IMR-90 (cell line): ENCODE measurements at regions not wholly inside any gene's neighbourhood (a gene's known extent, or its start where the extent isn't known, plus 50 kb on each side); places are given as distances from the start of the nearest gene placed in this dataset.

Source experiments
- ATAC-seq: fragments of 200-7000 bp; cut with Tn5 transposase; 2 replicates; pipeline ENCODE4 v1.9.1; 2020; ENCODE audit warnings: low read depth, mild to moderate bottlenecking, moderate library complexity
- BruUV-seq: library from RNA; stranded (reverse); fragments of 400-500 nt; replicated peaks from 2 replicates; lab custom pipeline; 2021; lab: Mats Ljungman, UMichigan
- CTCF ChIA-PET: fragments of 300-600 bp; formaldehyde crosslinking; extraction: SDS; loops from one replicate; lab custom pipeline; 2021; ENCODE audit warnings: antibody characterized with exemption; lab: Yijun Ruan, JAX
- POLR2A ChIA-PET: fragments of 300-600 bp; sonication (Branson Sonifier 250); formaldehyde crosslinking; loops from one replicate; lab custom pipeline; 2022; ENCODE audit warnings: antibody characterized with exemption; ENCODE audit not compliant: unreplicated experiment; lab: Charles Lee
- DNase-seq: peaks from one replicate; pipeline ENCODE4 v3.0.0; 2013
- H2AFZ ChIP-seq: replicated peaks from 2 replicates; pipeline ENCODE3; 2013; ENCODE audit warnings: low read length, mild to moderate bottlenecking; ENCODE audit not compliant: poor library complexity
- H2AK5ac ChIP-seq: 2 replicates; pipeline ENCODE4 v1.6.1; 2013; ENCODE audit warnings: low read depth, low read length, inconsistent platforms
- H2AK9ac ChIP-seq: replicated peaks from 2 replicates; pipeline ENCODE3; 2013; ENCODE audit warnings: mild to moderate bottlenecking, low read depth, low read length, moderate library complexity; ENCODE audit not compliant: poor library complexity
- H2BK120ac ChIP-seq: 2 replicates; pipeline ENCODE4 v1.6.1; 2013; ENCODE audit warnings: low read depth, low read length, inconsistent platforms
- H2BK15ac ChIP-seq: 3 replicates; pipeline ENCODE4 v1.6.1; 2013; ENCODE audit warnings: low read depth, low read length, inconsistent platforms
- H2BK20ac ChIP-seq: 2 replicates; pipeline ENCODE4 v1.6.1; 2013; ENCODE audit warnings: low read depth, mild to moderate bottlenecking, inconsistent platforms, low read length, moderate library complexity
- H2BK5ac ChIP-seq: 2 replicates; pipeline ENCODE4 v1.6.1; 2013; ENCODE audit warnings: mild to moderate bottlenecking, low read depth, low read length, inconsistent platforms; ENCODE audit not compliant: poor library complexity, severe bottlenecking
- H3K14ac ChIP-seq: replicated peaks from 2 replicates; pipeline ENCODE4 v1.6.1; 2013; ENCODE audit warnings: low read depth, low read length, inconsistent platforms
- H3K18ac ChIP-seq: 2 replicates; pipeline ENCODE4 v1.6.1; 2013; ENCODE audit warnings: low read depth, low read length, control low read depth
- H3K23ac ChIP-seq: 2 replicates; pipeline ENCODE4 v1.6.1; 2013; ENCODE audit warnings: low read depth, low read length, inconsistent platforms
- H3K27ac ChIP-seq: 2 replicates; pipeline ENCODE4 v1.5.1; 2013; ENCODE audit warnings: mild to moderate bottlenecking, control low read depth, low read length; ENCODE audit not compliant: insufficient read depth
- H3K27me3 ChIP-seq: 2 replicates; pipeline ENCODE4 v1.6.1; 2013; ENCODE audit warnings: low read length; ENCODE audit not compliant: control insufficient read depth, insufficient read depth
- H3K36me3 ChIP-seq: 2 replicates; pipeline ENCODE4 v1.6.1; 2013; ENCODE audit warnings: low read length, mixed read lengths; ENCODE audit not compliant: control insufficient read depth, insufficient read depth
- H3K4ac ChIP-seq: 2 replicates; pipeline ENCODE4 v1.6.1; 2013; ENCODE audit warnings: low read depth, low read length, inconsistent platforms
- H3K4me1 ChIP-seq: 2 replicates; pipeline ENCODE4 v1.6.1; 2013; ENCODE audit warnings: low read length, mixed read lengths; ENCODE audit not compliant: control insufficient read depth, insufficient read depth
- H3K4me2 ChIP-seq: 2 replicates; pipeline ENCODE4 v1.6.1; 2013; ENCODE audit warnings: low read depth, mild to moderate bottlenecking, control low read depth, low read length, moderate library complexity
- H3K4me3 ChIP-seq: 2 replicates; pipeline ENCODE4 v1.5.1; 2013; ENCODE audit warnings: low read depth, mild to moderate bottlenecking, control low read depth, low read length, moderate library complexity; ENCODE audit not compliant: insufficient read depth
- H3K56ac ChIP-seq: 2 replicates; pipeline ENCODE4 v1.6.1; 2013; ENCODE audit warnings: low read length, inconsistent platforms; ENCODE audit not compliant: insufficient read depth; ENCODE audit errors: extremely low read depth
- H3K79me1 ChIP-seq, 2 experiments: 2 replicates each; pipeline ENCODE4 v1.6.1; 2013; ENCODE audit warnings: low read length in 2 of 2, inconsistent platforms in 1 of 2, low read depth in 1 of 2
- H3K9ac ChIP-seq: 2 replicates; pipeline ENCODE4 v1.6.1; 2013; ENCODE audit warnings: low read depth, low read length, control low read depth
- H3K9me1 ChIP-seq: 2 replicates; pipeline ENCODE4 v1.6.1; 2013; ENCODE audit warnings: low read length, inconsistent platforms; ENCODE audit not compliant: insufficient read depth
- H3K9me3 ChIP-seq: 2 replicates; pipeline ENCODE4 v1.6.1; 2013; ENCODE audit warnings: low read length; ENCODE audit not compliant: control insufficient read depth, insufficient read depth
- H4K20me1 ChIP-seq: 2 replicates; pipeline ENCODE4 v1.6.1; 2013; ENCODE audit warnings: low read length, inconsistent platforms; ENCODE audit not compliant: insufficient read depth
- H4K5ac ChIP-seq: 2 replicates; pipeline ENCODE4 v1.6.1; 2013; ENCODE audit warnings: mild to moderate bottlenecking, low read depth, low read length, control low read depth
- H4K8ac ChIP-seq, 2 experiments: 2 replicates each; pipeline ENCODE4 v1.6.1; 2013; ENCODE audit warnings: low read depth in 2 of 2, low read length in 2 of 2, control low read depth in 1 of 2, inconsistent platforms in 1 of 2
- H4K91ac ChIP-seq: 2 replicates; pipeline ENCODE4 v1.6.1; 2013; ENCODE audit warnings: low read depth, low read length, inconsistent platforms; ENCODE audit not compliant: insufficient read depth
- BHLHE40 ChIP-seq: fragments of 150-350 bp; IDR thresholded peaks from 2 replicates; pipeline ENCODE4 v1.6.1; 2016; ENCODE audit warnings: mild to moderate bottlenecking, low read depth, low read length
- CEBPB ChIP-seq: IDR thresholded peaks from 2 replicates; pipeline ENCODE4 v1.6.1; 2012; ENCODE audit warnings: low read depth, low read length, improper control_type of control experiment
- CHD1 ChIP-seq: IDR thresholded peaks from 2 replicates; pipeline ENCODE4 v1.6.1; 2012; ENCODE audit warnings: low read depth, low read length, improper control_type of control experiment
- FOS ChIP-seq: fragments of 150-350 bp; IDR thresholded peaks from 2 replicates; pipeline ENCODE4 v1.6.1; 2016; ENCODE audit warnings: low read depth, low read length
- MAFK ChIP-seq: IDR thresholded peaks from 2 replicates; pipeline ENCODE4 v1.6.1; 2012; ENCODE audit warnings: low read depth, low read length, improper control_type of control experiment
- NFE2L2 ChIP-seq: fragments of 150-350 bp; IDR thresholded peaks from 2 replicates; pipeline ENCODE4 v1.6.1; 2016; ENCODE audit warnings: low read depth, mild to moderate bottlenecking, low read length
- POLR2A ChIP-seq: IDR thresholded peaks from 2 replicates; pipeline ENCODE4 v1.6.1; 2012; ENCODE audit warnings: mild to moderate bottlenecking, low read depth, low read length
- RAD21 ChIP-seq: IDR thresholded peaks from 2 replicates; pipeline ENCODE4 v1.6.1; 2012; ENCODE audit warnings: low read length, improper control_type of control experiment
- RCOR1 ChIP-seq: IDR thresholded peaks from 2 replicates; pipeline ENCODE4 v1.6.1; 2012; ENCODE audit warnings: mild to moderate bottlenecking, low read length, improper control_type of control experiment; ENCODE audit not compliant: insufficient replicate concordance
- WGBS, 2 experiments: methylation state at CpG; one replicate each; pipeline versions ENCODE4 v1.1.5 to v1.1.7; 2013; ENCODE audit warnings: missing lambda C conversion rate in 2 of 2; ENCODE audit not compliant: insufficient read length in 1 of 2; ENCODE audit errors: extremely low coverage in 2 of 2; 5-methylcytosine and 5-hydroxymethylcytosine counted together
- dilution Hi-C: fragments of 300-500 bp; cut with HindIII; formaldehyde crosslinking; loops from one replicate; pipeline ENCODE4 v1.14.3; 2018; ENCODE audit warnings: low sequenced_read_pairs; ENCODE audit not compliant: unreplicated experiment
- in situ Hi-C: fragments of 300-500 bp; cut with MboI; formaldehyde crosslinking; loops from 3 replicates; pipeline ENCODE4 v1.14.3; 2019; ENCODE audit warnings: low sequenced_read_pairs, inconsistent platforms, mixed read lengths
- intact Hi-C: fragments of 100-400 bp; cut with micrococcal nuclease; formaldehyde crosslinking; loops from 2 replicates; pipeline ENCODE4 v1.10.0; 2022
- TF ChIP-seq, protein P1 (sequence below): fragments of 150-350 bp; IDR thresholded peaks from 2 replicates; pipeline ENCODE4 v1.6.1; 2016; ENCODE audit warnings: low read depth, mild to moderate bottlenecking, low read length, moderate library complexity, borderline replicate concordance
- TF ChIP-seq, protein P2 (sequence below): conservative IDR thresholded peaks from 2 replicates; pipeline ENCODE4 v1.5.1; 2012; ENCODE audit warnings: mild to moderate bottlenecking, low read depth, low read length, improper control_type of control experiment

DNA sequence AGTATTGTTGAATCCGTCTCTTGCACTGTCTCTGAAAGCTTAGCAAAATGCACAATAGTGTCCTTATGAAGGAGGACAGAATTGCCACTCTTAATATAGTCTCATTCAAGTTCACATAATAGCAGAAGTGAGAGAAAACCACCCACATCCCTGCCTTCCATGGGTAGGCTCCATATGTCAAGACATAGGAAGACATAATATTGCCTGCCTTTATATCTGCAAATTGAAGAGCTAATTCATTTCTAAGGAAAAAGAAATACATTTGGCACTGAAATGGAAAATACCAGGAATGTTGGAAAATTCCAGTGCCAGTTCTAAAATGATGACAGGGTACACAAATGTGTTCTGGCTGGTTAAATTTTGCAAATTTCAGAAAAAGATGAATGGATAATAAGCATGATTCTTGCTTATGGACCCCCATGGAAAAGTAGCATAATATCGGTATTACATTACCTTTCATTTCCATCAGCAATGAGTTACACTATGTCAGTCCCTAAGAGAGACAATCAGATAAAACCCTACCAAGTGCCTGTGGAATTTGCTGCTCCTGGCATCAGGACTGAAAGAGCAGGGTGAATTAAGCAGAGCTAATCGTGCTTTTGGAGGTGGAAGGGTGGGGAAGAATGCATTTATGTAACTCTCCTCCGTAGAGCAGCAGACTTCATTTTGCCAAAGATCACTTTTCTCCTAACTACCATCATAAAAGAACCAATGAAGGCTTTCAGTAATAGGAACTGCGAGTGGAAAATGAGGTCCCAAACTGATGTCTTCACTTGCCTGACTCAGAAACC is 312.6 kb downstream of the FGFR2 start:
- WGBS, 2 experiments: no CpG with 5 or more reads among the region's 5 CpGs
- H3K4me1 ChIP-seq: no peaks in the 10 kb centered on the region
- H2BK15ac ChIP-seq: no peak overlapping the region
- no peak overlapping the region for H3K56ac ChIP-seq
- peaks cover 6% of the 10 kb centered on the region for H3K9me3 ChIP-seq
- H3K23ac ChIP-seq: no peak overlapping the region
- H2BK20ac ChIP-seq: no peak overlapping the region
- H2AK9ac ChIP-seq: no peak overlapping the region
- no peak overlapping the region for H2BK5ac ChIP-seq
- no peak overlapping the region for H4K91ac ChIP-seq
- ATAC-seq (no peak), DNase-seq (no peak)
- H2BK120ac ChIP-seq: no peak overlapping the region
- intact Hi-C loops (no loop called here), in situ Hi-C loops (no loop called here), dilution Hi-C loops (no loop called here)
- no peak overlapping the region for H3K27ac ChIP-seq
- H3K9me1 ChIP-seq: no peaks in the 10 kb centered on the region
- H3K14ac ChIP-seq: no peak overlapping the region
- no peaks in the 10 kb centered on the region for H4K20me1 ChIP-seq
- no peak for TF ChIP-seq CHD1
- TF ChIP-seq, protein P1, sequence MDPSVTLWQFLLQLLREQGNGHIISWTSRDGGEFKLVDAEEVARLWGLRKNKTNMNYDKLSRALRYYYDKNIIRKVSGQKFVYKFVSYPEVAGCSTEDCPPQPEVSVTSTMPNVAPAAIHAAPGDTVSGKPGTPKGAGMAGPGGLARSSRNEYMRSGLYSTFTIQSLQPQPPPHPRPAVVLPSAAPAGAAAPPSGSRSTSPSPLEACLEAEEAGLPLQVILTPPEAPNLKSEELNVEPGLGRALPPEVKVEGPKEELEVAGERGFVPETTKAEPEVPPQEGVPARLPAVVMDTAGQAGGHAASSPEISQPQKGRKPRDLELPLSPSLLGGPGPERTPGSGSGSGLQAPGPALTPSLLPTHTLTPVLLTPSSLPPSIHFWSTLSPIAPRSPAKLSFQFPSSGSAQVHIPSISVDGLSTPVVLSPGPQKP: no peak
- no peak for TF ChIP-seq RCOR1
- TF ChIP-seq CEBPB: no peak
- no peak for TF ChIP-seq POLR2A
- no peak for TF ChIP-seq NFE2L2
- TF ChIP-seq FOS: no peak
- TF ChIP-seq, protein P2, sequence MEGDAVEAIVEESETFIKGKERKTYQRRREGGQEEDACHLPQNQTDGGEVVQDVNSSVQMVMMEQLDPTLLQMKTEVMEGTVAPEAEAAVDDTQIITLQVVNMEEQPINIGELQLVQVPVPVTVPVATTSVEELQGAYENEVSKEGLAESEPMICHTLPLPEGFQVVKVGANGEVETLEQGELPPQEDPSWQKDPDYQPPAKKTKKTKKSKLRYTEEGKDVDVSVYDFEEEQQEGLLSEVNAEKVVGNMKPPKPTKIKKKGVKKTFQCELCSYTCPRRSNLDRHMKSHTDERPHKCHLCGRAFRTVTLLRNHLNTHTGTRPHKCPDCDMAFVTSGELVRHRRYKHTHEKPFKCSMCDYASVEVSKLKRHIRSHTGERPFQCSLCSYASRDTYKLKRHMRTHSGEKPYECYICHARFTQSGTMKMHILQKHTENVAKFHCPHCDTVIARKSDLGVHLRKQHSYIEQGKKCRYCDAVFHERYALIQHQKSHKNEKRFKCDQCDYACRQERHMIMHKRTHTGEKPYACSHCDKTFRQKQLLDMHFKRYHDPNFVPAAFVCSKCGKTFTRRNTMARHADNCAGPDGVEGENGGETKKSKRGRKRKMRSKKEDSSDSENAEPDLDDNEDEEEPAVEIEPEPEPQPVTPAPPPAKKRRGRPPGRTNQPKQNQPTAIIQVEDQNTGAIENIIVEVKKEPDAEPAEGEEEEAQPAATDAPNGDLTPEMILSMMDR: no peak
- no peak for TF ChIP-seq RAD21
- no peak for TF ChIP-seq MAFK
- TF ChIP-seq BHLHE40: no peak
- POLR2A ChIA-PET: no interaction called here
- no peaks in the 10 kb centered on the region for H3K27me3 ChIP-seq
- CTCF ChIA-PET: no interaction called here
- no peak overlapping the region for H3K18ac ChIP-seq
- no peak overlapping the region for H3K4me2 ChIP-seq
- H3K79me1 ChIP-seq: no peaks in the 10 kb centered on the region
- H4K5ac ChIP-seq: no peak overlapping the region
- BruUV-seq: no TSS peak
- no peak overlapping the region for H2AK5ac ChIP-seq
- H3K36me3 ChIP-seq: no peaks in the 10 kb centered on the region
- no peak overlapping the region for H3K4me3 ChIP-seq
- H3K4ac ChIP-seq: no peak overlapping the region
- no peak overlapping the region for H2AFZ ChIP-seq
- H3K9ac ChIP-seq: no peak overlapping the region
- H4K8ac ChIP-seq: no peak overlapping the region
